SIG-M5 treated with dmso at 0.1 percent for 504 hours (cell line): ENCODE measurements at regions not wholly inside any gene's neighbourhood (a gene's known extent, or its start where the extent isn't known, plus 50 kb on each side); places are given as distances from the start of the nearest gene placed in this dataset.
A peak's percentile ranks its signal among the peaks of the same experiment; 100 is the strongest.

ENCODE experiments used
- DNase-seq: peaks from one replicate; lab custom pipeline; 2025; ENCODE audit not compliant: unreplicated experiment; lab: John Stamatoyannopoulos, UW

DNA sequence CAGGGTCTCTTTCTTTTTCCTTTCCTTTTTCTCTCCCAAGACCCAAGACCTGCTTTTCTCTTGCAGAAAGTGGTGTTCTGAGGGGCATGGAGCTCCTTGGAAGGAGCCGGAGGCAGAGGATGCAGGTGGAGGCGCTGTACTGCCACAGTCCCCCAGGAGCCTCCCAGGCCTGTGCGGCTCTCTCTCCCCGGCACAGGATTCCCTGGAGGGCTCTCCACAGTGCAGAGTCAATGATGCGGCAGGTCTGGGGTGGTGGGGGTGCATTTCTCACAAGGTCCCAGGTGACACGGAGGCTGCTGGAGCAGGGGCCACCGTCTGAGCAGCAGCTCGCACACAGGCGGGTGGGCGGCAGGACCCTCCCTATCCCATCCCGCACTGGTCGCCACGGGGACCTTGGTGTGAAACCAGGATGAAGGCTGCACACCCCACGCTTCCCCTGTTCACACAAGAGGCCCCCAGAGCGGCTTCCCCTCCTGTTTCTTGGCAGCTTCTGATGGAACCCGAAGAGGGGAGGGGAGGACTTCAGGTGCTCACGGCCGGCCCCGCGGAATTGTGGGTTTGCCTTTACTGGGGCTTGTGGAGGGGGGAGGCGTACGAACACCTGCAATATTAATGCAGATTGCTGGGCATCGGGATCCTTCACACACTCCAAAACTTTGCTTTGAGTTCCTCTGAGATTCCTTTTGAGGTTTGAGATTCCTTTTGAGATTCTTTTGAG, 186.9 kb downstream of the ENGASE start:
- no peak for DNase-seq

DNA sequence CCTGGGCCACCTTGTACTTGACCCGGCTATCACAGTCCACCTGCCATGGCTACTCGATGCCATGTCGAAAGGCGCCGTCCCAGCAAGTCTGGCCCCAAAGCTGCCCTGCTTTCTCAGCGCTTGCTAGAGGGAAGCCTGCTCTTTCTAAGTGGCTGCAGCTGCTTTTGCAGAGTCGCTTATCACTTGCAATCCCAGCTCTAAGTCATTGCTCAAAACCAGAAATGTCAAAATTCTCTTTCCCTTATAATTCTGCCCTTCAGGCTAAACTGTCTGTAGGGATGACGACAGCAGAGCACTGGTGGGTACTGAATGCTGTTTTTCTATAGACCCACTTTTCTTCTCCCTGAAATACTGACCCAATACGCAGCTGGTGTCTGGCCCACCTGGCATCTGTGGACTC, 184.2 kb downstream of the ENGASE start:
- DNase-seq, result no peak

DNA sequence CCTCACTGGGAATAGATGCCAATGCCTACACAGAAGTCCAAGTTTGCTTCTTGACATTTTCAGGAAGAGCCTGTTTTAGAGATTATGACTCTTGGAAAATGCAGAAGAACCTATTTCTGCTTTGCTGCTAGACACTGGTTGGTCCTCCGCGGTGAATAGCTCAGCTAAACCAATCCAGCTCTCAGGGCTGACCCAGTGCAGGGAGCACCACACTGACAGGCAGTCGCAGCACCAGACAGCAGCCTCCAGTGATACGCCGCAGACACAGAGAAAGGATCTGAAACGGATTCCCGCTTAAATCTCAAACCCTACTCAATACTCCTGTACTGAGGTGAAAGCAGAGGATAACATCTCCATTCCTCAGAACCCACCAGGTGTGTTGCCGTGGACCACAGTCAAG, 183.4 kb downstream of the ENGASE start:
- no peak for DNase-seq

DNA sequence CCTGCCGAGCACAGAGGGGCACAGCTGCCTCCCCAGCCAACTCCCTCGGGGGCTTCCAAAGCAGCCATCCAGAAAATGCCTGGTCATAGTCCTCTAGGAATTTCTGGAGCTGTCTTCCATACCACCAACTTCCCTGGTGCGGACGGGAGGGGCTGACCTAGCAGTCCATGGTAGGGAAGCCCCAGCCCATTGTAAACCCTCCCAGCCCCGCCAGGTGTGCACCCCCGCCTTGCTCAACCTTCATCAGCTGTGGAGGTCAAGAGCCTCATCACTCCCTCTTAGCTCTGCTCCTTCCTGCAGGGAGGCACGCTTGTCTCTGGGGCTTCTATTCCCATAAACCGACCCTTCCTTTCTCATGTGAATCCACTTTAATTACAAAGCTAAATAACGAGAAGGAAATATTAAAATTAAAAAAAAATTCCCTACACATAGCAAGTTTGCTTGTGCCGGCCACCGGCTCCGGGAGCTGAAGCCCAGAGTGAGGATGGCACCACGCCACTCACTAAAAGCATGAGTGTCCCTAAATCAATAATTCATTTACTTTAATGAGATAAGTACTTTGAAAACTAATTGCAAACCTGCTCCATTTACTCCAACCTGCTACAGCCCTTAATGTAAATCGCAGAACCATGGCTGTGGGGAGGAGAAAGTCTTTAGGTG, 181.4 kb downstream of the ENGASE start:
- no peak for DNase-seq

DNA sequence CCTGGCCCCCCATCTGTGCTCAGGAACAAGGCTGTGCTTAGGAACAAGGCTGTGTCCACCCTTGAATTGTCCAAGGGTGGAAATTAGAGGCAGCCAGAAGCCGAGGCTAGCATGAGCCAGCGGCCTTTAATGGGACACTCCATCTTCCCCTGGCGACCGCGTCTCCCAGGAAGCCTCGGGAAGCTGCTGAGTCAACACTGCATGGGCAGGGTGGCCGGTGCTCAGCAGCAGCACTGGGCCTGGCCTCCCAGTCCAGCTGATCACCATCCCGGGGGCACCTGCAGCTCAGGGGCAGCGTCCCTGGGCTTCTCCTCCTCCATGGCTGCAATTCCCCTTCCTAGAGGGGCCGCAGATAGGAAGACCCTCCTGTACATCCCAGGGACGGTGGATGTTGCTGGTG, 180.8 kb downstream of the ENGASE start:
- no peak for DNase-seq

DNA sequence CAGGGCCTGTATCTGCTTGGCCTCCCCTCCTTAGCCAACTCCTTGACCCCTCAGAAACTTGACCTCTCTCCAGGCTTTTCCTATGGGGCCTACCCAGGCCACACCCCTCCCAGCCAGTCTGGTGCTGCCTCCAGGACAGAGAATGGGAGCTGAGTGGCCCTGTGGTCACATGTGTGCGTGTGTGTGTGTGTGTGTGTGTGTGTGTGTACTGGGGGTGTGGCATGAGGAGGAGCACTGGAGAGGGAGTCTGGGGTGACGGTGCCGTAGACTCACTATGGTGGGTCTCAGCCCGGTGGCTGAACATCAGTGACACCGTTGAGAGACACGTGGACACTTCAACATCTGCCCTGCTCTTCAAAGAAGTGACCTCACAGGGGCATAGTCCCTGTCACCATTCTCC, 180.4 kb downstream of the ENGASE start:
- DNase-seq, result no peak

DNA sequence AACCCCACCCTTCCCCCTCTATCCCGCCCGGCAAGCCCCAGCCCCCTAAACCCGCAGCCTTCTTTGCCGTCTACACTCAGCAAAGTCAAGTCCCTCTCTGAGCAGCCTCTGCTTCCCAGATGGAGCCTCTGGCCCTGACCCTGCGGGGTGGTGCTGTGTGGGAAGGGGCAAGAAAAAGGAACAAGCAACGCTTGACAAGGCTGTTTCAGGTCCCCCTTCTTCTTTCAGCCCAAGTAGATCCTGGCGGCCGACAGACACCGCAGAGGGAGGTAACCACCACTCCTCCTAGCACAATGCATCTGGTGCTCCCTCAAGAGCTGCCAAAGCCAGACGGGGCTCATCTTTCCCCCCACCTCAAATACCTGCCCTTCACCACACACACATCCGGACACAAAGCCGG, 178.3 kb downstream of the ENGASE start:
- no peak for DNase-seq

DNA sequence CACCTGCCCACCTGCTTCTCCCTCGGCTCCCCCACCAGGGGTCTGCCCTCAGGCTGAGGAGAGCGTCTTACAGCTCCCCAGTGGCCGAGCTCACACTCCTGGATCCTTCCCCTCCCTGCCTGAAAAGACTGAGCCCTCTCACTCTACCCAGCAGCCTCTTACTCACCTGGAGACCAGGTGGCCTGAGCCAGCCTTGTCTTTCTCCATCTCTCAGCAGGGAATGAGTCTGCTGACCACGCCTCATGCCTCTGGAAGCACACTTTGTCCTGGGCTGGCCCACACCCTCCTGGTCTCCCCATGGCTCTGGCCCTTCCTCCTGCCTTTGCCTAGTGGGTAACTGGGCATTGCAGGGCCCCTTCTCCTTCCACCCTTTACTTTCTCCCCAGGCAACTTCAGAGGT, 177.2 kb downstream of the ENGASE start:
- DNase-seq, result no peak

DNA sequence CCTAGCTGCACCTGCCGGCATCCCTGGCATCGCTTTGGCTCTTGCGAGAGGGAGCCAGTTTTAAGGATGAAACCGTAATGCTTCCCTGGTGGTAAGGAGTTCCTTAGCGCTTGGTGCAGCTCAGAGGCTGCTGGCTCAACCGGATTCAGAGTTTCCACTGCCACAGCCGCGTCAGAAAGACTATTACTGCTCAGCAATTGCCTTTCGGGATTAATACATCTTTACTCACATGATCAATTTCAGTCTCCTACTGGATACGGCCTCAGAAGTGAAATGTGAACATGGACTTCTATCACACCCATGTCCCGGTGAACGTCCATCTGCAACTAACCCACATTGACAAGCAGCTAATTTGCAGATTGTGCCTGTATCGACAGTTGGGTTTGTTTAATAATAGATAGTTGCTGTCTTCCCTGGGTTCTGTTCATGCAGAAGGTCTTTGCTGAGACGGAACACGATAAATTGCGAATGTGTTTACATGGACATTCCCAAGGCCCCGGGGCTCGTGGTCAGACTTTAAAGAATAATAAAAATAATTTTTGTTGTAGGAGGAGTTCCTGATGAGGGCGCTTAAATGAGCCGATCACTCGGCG, 175.4 kb downstream of the ENGASE start:
- DNase-seq, result no peak

DNA sequence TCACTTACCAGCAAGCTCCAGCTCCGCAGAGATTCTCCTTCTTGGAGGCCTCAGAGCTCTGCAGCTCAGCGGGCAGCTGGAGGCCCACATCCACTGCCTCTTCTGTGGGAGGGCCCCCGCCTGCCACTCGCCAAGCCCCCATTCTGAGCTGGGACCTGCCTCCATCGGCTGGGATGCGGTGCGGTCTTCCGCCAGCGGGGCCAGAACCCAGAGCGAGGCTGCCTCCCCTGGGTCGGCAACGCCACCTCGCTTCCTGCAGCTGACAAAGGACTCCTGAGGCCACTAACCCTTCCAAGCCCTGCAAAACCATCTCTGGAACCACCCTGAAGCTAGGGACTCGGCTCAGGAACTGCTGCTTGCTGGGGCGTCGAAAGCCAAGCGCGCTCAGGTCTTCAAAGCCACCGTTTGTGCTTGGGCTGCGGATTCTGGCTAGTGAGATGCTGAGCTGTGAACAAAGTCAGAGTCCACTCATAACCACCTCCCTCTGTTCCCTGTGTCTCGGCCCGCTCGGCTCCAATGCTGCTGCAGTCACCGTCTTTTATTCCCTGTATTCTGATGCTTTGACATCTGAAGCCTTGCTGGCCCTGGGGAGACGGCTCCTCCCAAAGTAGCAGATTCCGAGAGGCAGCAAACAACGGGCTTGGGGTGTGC, 174.3 kb downstream of the ENGASE start:
- no peak for DNase-seq

DNA sequence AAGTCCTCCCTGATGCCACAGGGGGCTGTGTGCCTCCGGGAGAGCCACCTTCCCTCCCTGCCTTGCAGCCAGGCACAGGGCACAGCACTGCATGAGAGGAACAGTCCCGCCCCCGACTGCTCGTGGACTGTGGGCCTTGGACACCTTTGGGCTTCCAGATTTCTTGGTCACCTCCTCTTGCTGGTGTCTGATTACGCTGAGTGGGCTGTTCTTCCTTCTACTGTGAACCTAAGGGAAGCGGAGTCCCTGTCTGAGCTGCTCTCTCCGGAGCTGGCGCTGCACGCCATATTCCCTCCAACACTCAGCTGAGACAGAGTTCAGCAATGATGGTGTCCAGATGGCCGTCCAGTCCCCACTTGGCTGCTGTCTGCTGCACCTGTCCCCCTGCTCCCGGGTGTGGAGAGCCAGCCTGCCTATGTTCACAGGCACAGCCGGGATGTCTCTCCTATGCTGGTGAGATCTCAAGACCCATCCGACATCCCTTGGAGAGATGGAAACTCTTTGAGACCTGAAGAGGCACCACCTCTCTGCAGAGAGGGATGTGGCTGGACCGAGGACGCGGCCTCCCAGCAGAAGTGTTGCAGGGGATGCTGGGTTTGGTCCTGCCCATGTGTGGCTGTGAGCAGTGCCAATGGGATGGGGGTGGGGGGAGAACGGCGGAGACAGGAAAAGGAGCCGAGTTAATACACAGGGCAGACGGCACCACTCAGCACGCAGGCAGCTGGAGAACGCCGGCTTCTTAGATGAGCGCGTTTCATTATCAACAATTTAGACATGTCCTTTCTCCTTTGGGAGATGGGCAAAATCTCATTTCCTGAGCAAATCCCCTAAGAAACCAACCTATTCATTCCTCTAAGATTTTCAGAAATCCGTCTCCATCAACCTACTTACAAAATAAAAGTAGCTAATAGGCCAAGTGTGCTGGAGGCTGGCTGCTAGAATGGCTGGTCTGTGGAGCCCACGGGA, 171.9 kb downstream of the ENGASE start:
- DNase-seq, result no peak

DNA sequence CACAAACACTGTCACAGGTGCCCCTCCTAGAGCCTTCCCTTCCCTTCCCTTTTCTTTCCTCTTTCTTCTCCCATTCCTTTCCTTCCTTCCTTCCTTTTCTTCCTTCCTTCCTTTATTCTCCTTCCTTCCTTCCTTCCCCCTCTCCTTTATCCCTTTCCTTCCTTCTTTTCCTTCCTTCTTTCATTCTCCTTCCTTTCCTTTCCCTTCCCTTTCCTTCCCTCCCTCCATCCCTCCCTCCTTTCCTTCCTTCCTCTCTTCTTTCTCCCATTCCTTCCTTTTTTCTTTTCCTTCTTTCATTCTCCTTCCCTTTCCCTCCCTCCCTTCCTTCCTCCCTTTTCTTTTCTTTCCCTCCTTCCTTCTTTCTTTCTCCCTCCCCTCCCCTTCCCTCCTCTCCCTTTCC, 170.0 kb downstream of the ENGASE start:
- DNase-seq, result no peak

DNA sequence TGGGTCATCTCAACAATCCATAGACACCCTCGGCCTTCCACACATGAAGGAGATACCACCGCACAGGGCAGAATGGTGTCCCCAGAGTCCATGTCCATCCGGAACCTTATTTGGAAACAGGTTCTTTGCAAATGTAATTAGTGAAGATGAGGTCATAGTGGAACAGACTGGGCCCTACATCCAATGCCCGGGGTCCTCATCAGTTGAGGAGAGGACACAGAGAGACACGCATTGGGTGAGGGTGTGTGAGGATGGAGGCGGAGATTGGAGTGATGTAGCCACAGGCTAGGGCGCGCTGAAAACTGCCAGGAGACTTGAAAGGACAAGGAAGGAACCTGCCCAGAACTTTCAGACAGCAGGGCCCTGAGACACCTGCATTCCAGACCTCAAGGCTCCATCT, 169.4 kb downstream of the ENGASE start:
- DNase-seq, result no peak

DNA sequence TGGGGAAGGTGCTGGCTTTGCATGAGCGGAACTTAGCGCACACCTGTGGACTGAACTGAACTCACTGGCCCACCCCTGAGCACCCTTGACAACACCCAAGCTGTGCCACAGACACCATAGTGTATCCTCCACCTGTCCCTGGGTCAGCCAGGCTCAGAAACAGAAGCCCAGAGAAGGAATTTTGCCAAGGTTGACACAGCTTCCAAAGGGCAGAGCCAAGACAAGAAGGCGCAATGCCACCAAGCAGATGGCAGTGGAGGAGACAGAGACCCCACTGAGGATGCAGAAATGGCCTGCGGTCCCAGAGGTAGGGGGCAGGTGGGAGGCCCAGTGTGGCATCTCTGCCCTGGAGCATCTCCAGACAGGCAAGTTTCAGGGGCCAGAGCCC, 169.0 kb downstream of the ENGASE start:
- no peak for DNase-seq

DNA sequence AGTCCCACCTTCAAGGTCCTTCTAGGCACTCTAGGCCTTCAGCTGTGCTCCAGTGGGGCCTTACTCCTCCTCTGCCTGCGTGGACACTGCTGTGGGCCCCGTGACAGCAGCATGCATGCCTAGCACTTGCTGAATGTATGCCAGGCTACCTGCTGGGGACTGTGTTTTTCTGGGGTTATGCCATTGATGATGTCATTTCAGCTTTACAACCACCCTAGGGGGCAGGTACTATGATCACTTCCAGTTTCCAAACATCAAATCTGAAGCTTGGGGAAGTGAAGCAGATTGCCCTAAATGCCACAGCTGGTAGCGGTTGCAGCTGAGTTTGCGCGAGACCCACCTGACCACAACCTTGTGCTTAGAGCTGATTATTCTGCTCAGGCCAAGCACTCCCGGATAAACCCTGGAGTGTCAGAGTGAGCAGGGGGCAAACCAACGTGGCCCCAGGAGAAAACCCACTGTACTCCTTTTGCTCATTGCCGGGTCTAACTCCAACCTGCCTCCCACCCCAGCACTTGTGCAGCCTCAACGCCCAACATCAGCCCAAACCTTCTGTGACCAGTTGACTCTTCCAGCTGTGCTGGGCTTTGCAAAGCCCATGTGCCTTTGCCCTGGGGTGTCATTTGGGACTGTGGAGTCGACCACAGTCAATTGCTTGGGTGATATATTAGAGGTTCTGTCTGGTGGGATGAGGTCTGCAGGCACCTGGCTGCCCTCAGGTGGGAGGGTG, 168.4 kb downstream of the ENGASE start:
- DNase-seq, result peak; percentile 3

DNA sequence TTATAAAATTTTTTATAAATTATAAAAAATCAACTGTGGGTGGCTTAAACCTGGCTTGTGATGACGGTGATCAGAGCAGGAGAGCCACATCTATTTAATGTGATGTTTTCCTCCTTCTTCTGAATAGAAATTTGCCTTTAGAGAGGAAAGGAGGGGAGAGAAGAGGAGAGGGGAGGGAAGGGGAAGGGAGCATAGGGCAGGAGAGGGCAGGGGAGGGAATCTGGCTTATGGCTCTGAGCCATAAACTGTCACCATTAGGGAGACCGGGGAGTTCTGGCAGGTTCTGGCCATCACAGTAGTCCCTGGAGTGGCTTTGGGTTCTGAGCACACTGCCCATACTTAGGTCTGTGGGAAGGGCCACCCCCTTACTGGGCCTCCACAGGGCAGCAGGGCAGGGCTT, 167.8 kb downstream of the ENGASE start:
- DNase-seq, result no peak

DNA sequence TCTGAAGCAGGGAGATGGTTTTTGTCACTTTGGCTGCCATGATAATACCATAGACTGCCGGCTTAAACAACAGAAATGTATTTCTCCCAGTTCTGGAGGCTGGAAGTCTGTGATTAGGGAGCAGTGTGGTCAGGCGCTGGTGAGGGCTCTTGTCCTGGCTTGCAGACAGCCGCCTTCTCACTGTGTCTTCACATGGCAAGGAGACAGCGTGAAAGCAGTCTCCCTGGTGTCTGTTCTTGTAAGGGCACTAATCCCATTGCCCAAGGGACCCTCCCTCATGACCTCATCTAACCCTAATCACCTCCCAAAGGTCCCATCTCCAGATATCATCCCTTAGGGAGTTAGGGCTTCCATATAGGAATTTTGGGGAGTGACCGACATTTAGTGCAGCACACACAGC, 167.0 kb downstream of the ENGASE start:
- DNase-seq, result no peak

DNA sequence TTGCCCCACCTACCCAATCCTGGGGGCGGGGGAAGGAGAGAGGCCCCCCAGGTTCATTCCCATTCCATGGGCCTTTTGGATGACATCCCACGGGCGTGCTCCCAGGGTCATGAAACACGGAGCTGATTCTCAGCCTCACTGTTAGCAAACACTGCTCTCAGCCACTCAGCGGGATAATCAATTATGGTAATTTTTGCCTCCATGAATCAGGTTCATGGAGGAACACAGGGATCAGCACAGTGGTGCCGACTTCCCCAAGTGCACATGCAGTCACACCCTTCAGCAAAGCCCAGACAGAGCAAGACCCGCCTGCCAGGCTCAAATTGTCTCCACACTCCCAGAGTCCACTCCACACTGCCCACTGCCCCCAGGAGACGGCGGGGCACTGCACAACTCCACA, 164.6 kb downstream of the ENGASE start:
- DNase-seq, result no peak

DNA sequence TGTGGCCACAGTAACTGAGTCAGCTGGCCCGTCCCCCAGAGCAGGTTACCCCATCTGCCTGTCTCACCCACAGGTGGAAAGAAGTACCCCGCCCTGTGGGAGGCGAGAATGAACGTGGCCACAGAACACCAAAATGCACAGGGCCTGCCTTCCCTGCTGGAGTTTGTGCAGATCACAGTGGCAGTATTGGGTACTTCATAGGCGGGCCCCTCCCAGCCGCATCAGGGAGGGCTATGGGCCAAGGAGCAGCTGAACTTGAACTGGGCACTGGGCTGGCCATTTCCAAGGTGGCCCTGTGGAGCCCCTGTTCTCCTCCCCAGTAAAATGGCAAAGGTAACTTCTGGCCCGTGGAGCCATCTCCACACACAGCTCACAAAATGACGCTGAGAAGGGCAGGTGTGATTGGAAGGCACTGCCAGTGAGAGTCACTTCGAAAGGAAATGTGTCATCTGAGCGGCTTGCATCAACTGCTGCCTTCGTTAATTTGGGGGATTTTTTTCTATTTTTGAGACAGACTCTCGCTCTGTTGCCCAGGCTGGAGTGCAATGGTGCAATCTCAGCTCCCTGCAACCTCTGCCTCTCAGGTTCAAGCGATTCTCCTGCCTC, 162.9 kb downstream of the ENGASE start:
- no peak for DNase-seq

DNA sequence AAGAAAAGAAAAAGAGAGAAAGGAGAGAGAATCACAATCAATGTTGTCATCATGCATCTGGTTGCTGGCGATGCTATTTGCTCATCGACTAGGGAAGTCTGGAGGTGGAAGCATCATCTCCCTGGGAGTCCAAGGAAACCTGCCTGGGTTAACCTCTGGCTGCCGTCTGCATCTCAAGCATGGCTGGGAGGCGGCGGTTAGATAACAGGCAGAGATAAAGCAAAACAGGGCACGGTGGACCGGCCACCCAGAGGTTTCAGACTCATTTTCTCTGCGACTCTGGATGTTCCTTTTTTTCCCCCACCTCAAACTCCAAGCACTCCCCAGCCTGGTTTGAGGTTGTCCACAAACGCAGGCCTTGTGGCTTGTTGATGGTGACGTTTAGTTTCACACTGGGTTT, 161.2 kb downstream of the ENGASE start:
- no peak for DNase-seq
